H7 (cell line): ENCODE measurements at regions not wholly inside any gene's neighbourhood (a gene's known extent, or its start where the extent isn't known, plus 50 kb on each side); places are given as distances from the start of the nearest gene placed in this dataset.
A peak's percentile ranks its signal among the peaks of the same experiment; 100 is the strongest.

ENCODE experiments used
- DNase-seq: peaks from one replicate; pipeline ENCODE4 v3.0.0; 2012
- H3K27me3 ChIP-seq: 2 replicates; pipeline ENCODE4 v1.6.0; 2011; ENCODE audit warnings: mild to moderate bottlenecking, low read length; ENCODE audit not compliant: control insufficient read depth, insufficient read depth
- H3K36me3 ChIP-seq: replicated peaks from 2 replicates; pipeline ENCODE4 v1.5.1; 2011; ENCODE audit warnings: low read length; ENCODE audit not compliant: control insufficient read depth, insufficient read depth
- H3K4me3 ChIP-seq: 2 replicates; pipeline ENCODE4 v1.5.1; 2011; ENCODE audit warnings: low read depth, mild to moderate bottlenecking, control low read depth, low read length, moderate library complexity; ENCODE audit not compliant: insufficient read depth

GRCh38 chr16:79509211-79509631 is 91.3 kb downstream of the MAF start:
- H3K27me3 ChIP-seq: no peaks in the 10 kb centered on the region
- no peaks in the 10 kb centered on the region for H3K36me3 ChIP-seq
- no peak overlapping the region for H3K4me3 ChIP-seq
- DNase-seq: peak; percentile 37

DNA sequence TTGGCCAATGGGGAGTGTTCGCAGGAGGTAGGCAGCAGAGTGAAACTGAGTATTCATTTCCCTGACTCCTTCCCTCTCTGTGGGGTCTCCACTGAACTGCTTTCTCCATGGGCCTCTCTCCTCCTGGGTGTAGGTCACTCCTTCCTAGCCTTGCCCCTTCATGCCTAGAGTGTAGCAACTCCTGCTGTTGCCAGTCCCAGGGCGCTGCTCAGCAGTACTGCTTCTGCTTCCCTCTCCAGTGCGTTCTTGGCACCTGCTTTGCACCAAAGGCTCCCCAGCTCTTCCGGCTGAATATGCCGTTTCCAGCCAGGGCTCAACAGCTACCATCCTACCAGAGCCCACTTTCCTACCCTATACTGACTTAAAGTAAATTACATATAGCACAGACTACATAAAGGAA is 92.2 kb downstream of the MAF start:
- Histone ChIP-seq H3K4me3 (no peak overlapping the region), H3K27me3 (no peaks in the 10 kb centered on the region), H3K36me3 (no peaks in the 10 kb centered on the region)
- no peak for DNase-seq

GRCh38 chr16:79505344-79505743 is 95.2 kb downstream of the MAF start:
- no peaks in the 10 kb centered on the region for H3K36me3 ChIP-seq

DNA sequence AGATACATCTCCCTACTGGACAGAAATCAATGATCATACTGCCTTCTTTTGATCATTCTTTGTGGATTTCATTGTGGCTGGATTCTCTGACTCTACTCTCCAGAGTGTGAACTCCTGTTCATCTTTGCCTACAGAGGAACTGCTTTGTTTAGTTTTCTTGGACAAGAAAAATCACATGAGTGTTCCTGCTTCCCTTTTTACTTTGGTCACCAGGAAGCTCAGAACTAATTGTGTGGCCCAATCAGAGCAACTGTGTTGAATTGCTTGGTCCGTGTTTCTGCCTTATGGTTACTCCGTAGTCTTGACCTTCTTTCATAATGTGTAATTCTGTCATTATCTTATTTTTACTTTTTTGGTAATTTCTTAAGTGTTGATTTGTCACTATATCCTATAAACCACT is 97.0 kb downstream of the MAF start:
- Histone ChIP-seq H3K4me3 (no peak overlapping the region), H3K36me3 (no peaks in the 10 kb centered on the region), H3K27me3 (no peaks in the 10 kb centered on the region)
- DNase-seq: no peak

More at GRCh38 chr16:79505344-79505743, 95.2 kb downstream of the MAF start:
- H3K4me3 ChIP-seq: no peak overlapping the region
- no peak for DNase-seq
- no peaks in the 10 kb centered on the region for H3K27me3 ChIP-seq

- H3K4me3 ChIP-seq: no peak overlapping the region
- H3K27me3 ChIP-seq: no peaks in the 10 kb centered on the region
- DNase-seq: no peak
- no peaks in the 10 kb centered on the region for H3K36me3 ChIP-seq
Observed at GRCh38 chr16:79501446-79501845, 99.1 kb downstream of the MAF start.

DNA sequence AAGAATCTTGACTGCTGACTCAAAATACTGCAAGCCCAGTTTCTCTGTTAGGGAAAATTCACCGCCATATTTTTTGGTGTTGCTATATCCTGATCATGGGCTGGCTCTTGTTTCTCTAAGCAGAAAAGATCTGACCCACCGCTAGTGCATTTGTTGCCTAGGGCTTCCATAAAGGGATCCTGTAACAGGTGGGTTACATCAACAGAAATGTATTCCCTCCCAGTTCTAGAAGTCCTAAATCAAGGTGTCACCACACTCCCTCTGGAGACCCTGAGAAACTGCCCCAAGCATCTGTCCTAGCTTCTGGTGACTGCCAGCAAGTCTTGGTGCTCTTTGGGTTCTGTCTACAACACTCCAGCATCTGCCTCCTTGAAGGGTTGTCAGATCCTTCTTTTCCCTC is 99.7 kb downstream of the MAF start:
- H3K36me3 ChIP-seq: no peaks in the 10 kb centered on the region
- no peaks in the 10 kb centered on the region for H3K27me3 ChIP-seq
- H3K4me3 ChIP-seq: no peak overlapping the region
- DNase-seq: no peak

GRCh38 chr16:79500286-79500685 is 100.3 kb downstream of the MAF start:
- no peaks in the 10 kb centered on the region for H3K36me3 ChIP-seq
- H3K27me3 ChIP-seq: no peaks in the 10 kb centered on the region
- H3K4me3 ChIP-seq: no peak overlapping the region
- DNase-seq: no peak

GRCh38 chr16:79498928-79499327 is 101.6 kb downstream of the MAF start:
- no peak for DNase-seq

GRCh38 chr16:79497606-79498350 is 102.8 kb downstream of the MAF start:
- no peak for DNase-seq
- Histone ChIP-seq H3K36me3 (no peaks in the 10 kb centered on the region), H3K4me3 (no peak overlapping the region), H3K27me3 (no peaks in the 10 kb centered on the region)

More at GRCh38 chr16:79498928-79499327, 101.6 kb downstream of the MAF start:
- H3K36me3 ChIP-seq: no peaks in the 10 kb centered on the region
- H3K4me3 ChIP-seq: no peak overlapping the region
- no peaks in the 10 kb centered on the region for H3K27me3 ChIP-seq

DNA sequence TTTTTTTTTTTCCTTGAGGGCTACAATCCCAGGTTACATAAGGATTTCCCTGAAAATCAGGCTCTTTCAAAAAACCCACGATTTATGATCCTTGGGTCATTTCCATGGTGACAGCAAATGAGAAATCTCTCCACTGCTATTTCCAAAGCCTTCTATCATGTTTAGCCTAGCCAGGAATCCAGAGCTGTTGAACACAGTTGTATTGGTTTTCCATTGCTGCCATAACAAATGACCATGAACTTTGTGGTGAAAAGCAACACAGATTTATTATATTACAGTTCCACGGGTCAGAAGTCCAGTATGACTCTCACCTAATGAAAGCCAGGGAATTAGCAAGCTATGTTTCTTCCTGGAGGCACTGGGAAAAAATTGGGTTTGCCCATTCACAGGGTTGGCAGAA is 106.6 kb downstream of the MAF start:
- no peak for DNase-seq
- Histone ChIP-seq H3K36me3 (no peaks in the 10 kb centered on the region), H3K27me3 (no peaks in the 10 kb centered on the region), H3K4me3 (no peak overlapping the region)

GRCh38 chr16:79492036-79492435 is 108.5 kb downstream of the MAF start:
- no peak for DNase-seq
- Histone ChIP-seq H3K36me3 (no peaks in the 10 kb centered on the region), H3K4me3 (no peak overlapping the region), H3K27me3 (no peaks in the 10 kb centered on the region)

DNA sequence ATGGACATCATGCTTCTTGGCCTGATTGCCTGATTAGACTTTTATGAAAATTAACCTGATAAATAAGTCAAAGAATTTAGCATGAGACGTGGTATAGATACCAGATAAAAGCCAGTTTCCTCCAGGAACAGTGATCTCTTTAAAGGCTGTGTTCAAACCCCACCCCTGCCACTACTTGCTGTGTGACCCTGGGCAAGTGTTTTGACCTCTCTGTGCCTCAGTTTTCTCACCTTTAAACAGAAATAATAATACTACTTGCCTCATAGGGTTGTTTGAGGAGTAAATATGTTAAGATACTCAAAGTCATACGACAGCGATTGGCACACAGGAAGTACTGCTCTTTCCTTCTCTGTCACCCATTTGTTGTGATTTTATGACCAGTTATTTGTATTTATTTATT is 115.5 kb downstream of the MAF start:
- no peaks in the 10 kb centered on the region for H3K27me3 ChIP-seq
- no peak overlapping the region for H3K4me3 ChIP-seq
- no peaks in the 10 kb centered on the region for H3K36me3 ChIP-seq
- DNase-seq: no peak

DNA sequence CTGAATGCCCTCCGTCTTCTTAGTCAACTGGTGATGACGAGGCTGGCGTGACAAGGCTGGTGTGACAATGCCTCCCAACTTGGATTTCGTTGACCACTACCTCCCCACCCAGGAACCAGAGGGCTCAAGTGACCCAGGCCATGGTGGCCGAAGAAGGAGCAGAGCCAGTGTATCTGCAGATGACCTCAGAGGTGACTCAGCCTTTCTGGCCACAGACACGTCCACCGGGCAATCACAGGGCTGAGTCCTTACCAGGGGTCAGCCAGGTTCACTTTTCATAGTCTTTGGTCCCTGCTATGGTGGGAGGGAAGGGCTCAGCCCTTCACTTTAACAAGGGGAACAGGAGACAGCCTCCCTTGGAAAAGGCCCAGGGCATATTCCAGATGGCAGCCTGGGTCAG is 116.3 kb downstream of the MAF start:
- H3K4me3 ChIP-seq: no peak overlapping the region
- DNase-seq: no peak
- no peaks in the 10 kb centered on the region for H3K27me3 ChIP-seq
- H3K36me3 ChIP-seq: no peaks in the 10 kb centered on the region

DNA sequence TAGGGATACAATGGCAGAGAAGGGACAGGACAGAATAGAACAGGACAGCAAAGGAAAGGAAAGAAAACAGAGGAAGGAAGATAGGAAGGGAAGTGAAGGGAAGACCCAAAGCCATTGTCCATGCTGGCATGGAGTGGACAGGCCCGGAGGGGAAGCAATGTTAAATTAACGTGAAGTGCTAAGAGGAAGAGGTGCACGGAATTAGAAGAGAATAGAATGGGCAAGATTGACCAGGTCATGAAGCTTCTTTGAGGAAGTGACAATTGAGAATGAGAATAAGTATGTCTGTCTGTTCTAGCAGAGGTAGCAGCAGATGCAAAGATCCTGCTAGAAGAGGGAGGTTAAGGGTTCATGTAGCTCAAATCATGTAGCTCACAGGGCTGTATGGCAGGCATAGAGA is 117.2 kb downstream of the MAF start:
- Histone ChIP-seq H3K27me3 (no peaks in the 10 kb centered on the region), H3K36me3 (no peaks in the 10 kb centered on the region), H3K4me3 (no peak overlapping the region)
- DNase-seq: no peak

GRCh38 chr16:79482011-79482410 is 118.5 kb downstream of the MAF start:
- H3K27me3 ChIP-seq: no peaks in the 10 kb centered on the region
- no peak for DNase-seq
- H3K36me3 ChIP-seq: no peaks in the 10 kb centered on the region
- H3K4me3 ChIP-seq: no peak overlapping the region

GRCh38 chr16:79480929-79481328 is 119.6 kb downstream of the MAF start:
- Histone ChIP-seq H3K4me3 (no peak overlapping the region), H3K36me3 (no peaks in the 10 kb centered on the region), H3K27me3 (no peaks in the 10 kb centered on the region)
- DNase-seq: no peak
